ENCODE measurements at regions not wholly inside any gene's neighbourhood (a gene's known extent, or its start where the extent isn't known, plus 50 kb on each side); places are given as distances from the start of the nearest gene placed in this dataset.

- DNase-seq: no peak
Observed at GRCh38 chr12:76216585-76217472, 131.4 kb downstream of the BBS10 start.

DNA sequence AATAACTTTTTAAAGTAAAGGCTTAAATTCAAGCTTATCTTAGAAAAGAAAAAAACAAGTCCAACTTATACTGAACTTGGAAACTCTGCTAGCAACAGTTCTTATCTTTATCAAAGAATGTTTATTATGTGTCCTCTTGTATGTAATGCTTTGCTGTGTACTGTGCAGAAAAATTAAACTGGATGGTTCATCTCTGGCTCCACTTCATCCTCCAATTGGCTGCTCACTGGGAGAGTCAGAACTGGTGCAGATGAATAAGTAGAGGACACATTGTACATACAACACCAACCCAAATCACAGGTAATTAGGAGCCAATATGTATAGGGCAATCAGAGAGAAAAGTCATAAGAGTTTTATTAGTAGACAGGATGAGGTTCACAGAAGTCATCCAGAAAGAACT lies 123.6 kb upstream of the NAP1L1 start:
- DNase-seq: no peak

- DNase-seq: no peak
Observed at GRCh38 chr12:76206677-76207072, 122.2 kb upstream of the NAP1L1 start.

DNA sequence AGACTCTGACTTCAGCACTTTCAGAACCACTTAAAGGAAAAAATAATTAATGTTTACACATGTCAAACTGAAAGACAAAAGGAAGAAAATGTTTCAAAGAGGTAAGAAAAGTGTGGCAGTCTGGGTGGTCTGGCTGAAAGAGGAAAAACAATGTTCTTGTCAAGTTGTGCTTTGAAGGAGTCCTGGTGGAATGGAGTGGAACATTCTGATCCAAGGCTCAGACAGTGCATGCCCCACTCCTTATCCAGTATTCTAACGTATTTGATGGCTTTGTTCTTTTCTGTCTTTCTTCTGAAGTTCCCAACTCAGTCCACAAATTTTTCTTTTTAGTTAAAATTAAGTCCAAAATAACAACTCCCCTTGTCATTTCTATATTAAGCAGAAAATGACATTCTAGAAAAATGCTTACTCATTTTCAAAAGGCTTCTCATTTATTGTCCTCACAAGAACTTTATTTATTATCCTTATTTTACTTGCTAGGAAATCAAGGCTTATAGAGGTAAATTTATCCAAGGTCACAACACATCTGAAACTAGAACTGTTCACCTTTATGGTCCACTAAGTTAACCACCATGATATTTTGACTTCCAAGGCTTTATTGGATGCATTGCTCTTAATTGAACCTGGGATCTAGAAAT lies 121.7 kb upstream of the NAP1L1 start:
- no peak for DNase-seq

- DNase-seq: no peak
Observed at GRCh38 chr12:76202621-76203020, 118.1 kb upstream of the NAP1L1 start.

- no peak for DNase-seq
Observed at GRCh38 chr12:76201758-76202157, 117.3 kb upstream of the NAP1L1 start.

- no peak for DNase-seq
Observed at GRCh38 chr12:76201316-76201715, 116.8 kb upstream of the NAP1L1 start.

DNA sequence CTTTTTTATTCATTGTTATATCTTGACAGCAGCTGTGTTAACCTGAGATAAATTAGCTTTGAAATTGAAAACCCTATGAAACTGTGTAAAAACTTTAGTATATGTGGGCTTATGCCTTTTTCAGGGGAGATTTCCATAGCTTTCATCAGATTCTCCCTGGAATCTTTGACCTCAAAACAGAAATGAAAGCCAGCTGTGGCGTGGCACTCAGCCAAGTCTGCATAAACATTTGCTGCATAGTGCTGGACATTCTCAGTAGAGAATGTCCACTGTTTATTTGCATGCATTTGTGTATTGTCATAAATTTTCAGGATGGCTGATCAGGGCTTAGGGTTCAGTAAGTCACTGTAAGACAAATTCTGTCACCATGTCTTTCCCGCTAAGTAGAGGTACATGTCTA lies 115.3 kb upstream of the NAP1L1 start:
- no peak for DNase-seq

DNA sequence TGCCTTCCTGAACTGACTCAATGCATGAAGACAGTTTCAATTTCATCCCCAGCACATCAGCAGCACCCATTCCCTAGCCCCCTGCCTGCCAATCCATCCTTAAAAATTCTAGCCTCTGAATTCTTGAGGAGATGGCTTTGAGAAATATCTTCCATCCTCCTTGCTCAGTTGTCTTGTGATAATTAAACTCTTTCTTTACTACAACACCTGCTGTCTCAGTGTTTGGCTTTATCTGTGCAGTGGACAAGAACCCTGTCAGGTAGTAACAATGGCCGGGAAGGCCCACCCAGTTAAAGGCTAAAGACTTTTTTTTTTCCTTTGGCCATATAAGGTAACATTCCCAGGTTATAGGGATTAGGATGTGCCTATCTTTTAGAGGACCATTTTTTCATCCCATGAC lies 114.4 kb upstream of the NAP1L1 start:
- no peak for DNase-seq

DNA sequence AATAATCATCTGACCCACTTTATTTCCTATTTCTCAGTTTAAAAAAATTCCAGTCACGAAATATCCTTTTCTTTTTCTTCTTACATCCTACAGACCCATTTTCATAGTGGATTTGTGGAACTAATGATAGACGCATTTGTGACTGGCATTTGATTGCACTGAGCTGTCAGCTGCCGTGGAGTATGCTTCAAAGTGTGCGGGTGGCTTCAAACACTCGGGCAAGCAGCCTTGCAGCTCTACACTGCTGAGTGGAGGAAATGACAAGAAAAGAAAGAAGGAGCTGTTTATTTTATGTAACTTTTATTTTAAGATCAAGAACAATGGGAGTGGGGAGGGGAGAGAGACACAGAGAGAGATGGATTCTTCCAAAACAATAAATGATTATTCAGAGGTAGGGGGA lies 112.8 kb upstream of the NAP1L1 start:
- no peak for DNase-seq

DNA sequence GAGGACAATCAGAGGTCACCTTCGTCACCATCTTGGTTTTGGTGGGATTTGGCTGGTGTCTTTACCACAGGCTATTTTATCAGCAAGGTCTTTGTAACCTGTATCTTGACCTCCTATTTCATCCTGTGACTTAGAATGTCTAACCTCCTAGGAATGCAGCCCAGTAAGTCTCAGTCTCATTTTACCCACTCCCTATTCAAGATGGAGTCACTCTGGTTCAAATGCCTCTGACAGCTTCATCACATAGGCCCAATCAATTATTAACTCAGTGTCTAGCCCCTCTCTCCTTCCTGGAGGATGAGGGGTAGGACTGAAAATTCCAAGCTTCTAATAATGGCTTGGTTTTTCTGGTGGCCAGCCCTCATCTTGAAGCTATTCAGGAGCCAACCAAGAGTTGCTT lies 111.4 kb upstream of the NAP1L1 start:
- DNase-seq: no peak

- no peak for DNase-seq
Observed at GRCh38 chr12:76194724-76195123, 110.2 kb upstream of the NAP1L1 start.

- DNase-seq: no peak
Observed at GRCh38 chr12:76193961-76194360, 109.5 kb upstream of the NAP1L1 start.

- no peak for DNase-seq
Observed at GRCh38 chr12:76192416-76192815, 107.9 kb upstream of the NAP1L1 start.

DNA sequence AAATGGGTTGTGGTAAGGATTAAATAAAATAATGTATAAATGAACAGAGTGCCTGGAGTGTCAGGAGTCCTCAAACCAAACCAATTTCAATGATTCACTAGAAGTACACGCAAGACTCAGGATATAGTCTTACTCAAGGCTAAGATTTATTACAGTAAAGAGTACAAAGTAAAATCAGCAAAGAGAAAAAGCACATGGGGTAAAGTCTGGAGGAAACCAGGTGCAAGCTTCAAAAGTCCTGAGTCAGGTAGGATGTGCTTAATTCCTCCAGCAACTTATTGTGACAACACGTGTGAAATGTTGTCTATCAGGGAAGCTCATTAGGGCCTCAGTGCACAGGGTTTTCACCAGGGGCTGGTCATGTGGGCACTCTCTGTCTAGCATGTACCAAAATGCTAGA lies 105.8 kb upstream of the NAP1L1 start:
- DNase-seq: no peak

GRCh38 chr12:76189851-76190250 lies 105.4 kb upstream of the NAP1L1 start:
- DNase-seq: no peak

GRCh38 chr12:76187177-76187576 lies 102.7 kb upstream of the NAP1L1 start:
- DNase-seq: no peak

DNA sequence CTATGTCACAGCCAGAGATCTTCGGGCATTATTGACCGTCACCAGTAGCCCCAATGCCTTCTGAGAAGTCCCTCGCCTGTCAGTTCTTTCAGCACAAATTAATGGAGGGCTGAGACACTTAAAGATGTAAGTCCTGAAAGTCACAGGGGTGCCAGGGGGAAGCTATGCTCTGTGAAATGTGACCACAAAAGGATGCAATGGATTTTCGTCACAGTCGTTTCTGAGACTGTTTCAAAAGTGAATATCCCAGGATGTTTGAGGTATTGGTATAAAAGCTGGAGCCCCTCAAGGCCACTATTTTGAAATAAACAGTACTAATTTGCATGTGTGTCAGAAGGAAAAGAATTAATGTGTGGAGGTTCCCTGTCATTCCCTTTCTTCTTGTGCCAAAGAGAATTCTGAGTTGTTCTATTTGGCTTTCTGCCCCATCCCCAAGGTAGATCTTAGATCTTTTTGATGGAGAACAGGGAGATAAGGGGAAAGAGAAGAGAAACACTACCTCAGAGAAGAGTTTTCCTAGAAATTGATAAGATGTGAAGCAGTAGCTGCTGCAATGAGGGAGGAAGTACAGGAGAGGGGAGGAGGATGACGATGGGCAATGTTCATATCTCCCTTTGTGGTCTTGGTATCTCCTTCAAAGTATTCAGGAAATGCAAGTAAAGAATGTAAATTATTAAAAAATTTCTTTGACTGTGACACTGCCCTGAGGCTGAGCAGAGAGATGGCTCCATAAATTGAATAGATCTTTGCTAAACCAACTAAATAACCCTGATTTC lies 101.8 kb upstream of the NAP1L1 start:
- no peak for DNase-seq

- no peak for DNase-seq
Observed at GRCh38 chr12:76183459-76184186, 99.1 kb upstream of the NAP1L1 start.

DNA sequence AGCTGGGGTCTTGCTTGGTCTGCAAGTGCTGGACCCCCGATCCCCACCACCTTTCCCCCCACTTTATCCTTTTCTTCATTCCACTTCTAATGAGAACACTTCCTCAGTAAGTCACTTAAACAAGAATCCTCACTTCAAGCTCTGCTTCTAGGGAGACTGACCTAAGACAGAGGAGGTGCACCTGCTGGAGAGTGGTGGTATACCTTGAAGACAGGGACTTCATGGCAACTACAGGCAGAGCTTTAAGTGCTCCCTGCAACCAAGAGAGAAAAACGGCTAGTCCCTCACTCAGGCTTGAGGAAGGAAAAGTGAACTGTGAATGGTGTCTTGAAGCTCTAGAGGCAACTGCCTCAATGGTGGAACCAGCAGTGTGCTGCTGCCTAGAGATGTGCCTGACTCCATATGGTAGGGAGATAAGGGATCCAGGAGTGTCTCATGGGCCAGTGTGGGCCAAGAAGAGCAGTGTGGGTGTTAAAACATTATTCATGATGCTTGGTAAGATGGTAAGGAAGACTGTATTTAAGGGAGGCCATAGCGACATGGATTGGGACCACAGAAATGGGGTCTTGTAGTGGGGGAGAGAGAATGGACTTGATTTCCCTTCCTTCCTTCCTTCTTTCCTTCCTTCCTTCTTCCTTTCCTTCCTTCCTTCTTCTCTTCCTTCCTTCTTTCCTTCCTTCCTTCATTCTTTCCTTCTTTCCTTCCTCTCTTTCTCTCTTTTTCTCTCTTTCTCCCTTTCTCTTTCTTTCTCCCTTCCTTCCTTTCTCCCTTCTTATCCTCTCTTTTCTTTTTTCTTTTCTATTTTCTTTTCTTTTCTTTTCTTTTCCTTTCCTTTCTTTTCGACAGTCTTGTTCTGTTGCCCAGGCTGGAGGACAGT lies 96.2 kb upstream of the NAP1L1 start:
- no peak for DNase-seq

- no peak for DNase-seq
Observed at GRCh38 chr12:76178452-76178851, 94.0 kb upstream of the NAP1L1 start.

- no peak for DNase-seq
Observed at GRCh38 chr12:76177821-76178220, 93.3 kb upstream of the NAP1L1 start.
